Spinal cord (tissue), 9 donors: ENCODE measurements at regions not wholly inside any gene's neighbourhood (a gene's known extent, or its start where the extent isn't known, plus 50 kb on each side); places are given as distances from the start of the nearest gene placed in this dataset.
"Not testable (repeated sequence)": the region's sequence is repeated elsewhere in the genome, so short reads cannot be mapped to it uniquely, and the experiment has no call there.

Experiments used
- DNase-seq, 6 donors: peaks; one replicate each; pipeline versions ENCODE4 v3.0.0 to v3.0.0-alpha.2; 2013 to 2015; ENCODE audit warnings: low spot score in 6 of 6, low read depth in 4 of 6
- H3K27ac ChIP-seq: one replicate; pipeline ENCODE4 v1.5.1; 2013; ENCODE audit warnings: low read depth, low read length, control low read depth
- H3K27me3 ChIP-seq: one replicate; pipeline ENCODE4 v1.6.1; 2013; ENCODE audit warnings: low read length; ENCODE audit not compliant: control insufficient read depth, insufficient read depth
- H3K36me3 ChIP-seq: one replicate; pipeline ENCODE4 v1.6.1; 2013; ENCODE audit warnings: low read length; ENCODE audit not compliant: control insufficient read depth, insufficient read depth
- H3K4me1 ChIP-seq: one replicate; pipeline ENCODE4 v1.6.1; 2013; ENCODE audit warnings: low read length; ENCODE audit not compliant: control insufficient read depth, insufficient read depth
- H3K4me3 ChIP-seq: one replicate; pipeline ENCODE4 v1.5.1; 2013; ENCODE audit warnings: low read depth, low read length, control low read depth
- H3K9me3 ChIP-seq: one replicate; pipeline ENCODE4 v1.6.1; 2013; ENCODE audit warnings: low read length; ENCODE audit not compliant: control insufficient read depth, insufficient read depth
- WGBS: methylation state at CpG from one replicate; pipeline ENCODE4 v1.1.5; 2013; ENCODE audit warnings: missing lambda C conversion rate; ENCODE audit not compliant: insufficient coverage; 5-methylcytosine and 5-hydroxymethylcytosine counted together
- donor health status: healthy.

DNA sequence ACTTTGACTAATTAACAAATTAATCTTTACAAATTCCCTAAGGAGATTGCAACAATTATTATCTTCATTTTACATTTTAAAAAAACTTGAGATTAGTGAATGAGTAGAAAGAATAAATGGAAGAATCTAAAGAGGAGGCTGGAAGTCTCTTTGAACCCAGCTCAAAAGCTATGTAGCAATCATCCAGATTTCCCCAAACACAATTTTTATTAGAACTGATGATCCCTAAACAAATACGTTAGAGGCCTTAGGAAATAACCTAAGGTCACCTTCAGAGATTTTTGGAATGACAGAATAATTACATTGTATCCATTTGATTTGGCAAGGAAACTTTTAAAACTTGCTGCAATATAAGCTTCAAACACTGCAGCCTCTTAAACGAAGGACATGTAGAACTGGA is 242.4 kb upstream of the LYPLAL1 start:
- Histone ChIP-seq H3K9me3 (no peaks in the 10 kb centered on the region), H3K4me1 (no peaks in the 10 kb centered on the region), H3K27me3 (no peaks in the 10 kb centered on the region), H3K4me3 (no peak overlapping the region), H3K27ac (no peak overlapping the region), H3K36me3 (no peaks in the 10 kb centered on the region)
- no CpG with 5 or more reads among the region's 2 CpGs for WGBS
- no peak for DNase-seq

DNA sequence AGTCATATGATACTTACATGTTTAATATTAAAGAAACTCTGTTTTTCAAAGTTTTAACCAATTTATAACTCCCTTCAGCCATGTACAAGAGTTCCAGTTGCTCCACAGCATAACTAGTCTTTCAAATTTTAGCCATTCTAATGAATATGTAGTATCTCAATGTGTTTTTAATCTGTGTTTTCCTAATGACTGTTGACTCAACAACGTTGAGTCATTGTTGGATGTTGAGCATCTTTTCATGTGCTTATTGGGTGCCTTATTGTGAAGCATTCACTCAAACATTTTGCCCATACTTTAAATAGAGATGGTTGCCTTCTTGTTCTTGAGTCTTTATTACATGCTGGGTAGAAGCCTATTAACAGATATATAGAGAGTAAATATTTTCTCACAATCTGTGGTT is 240.2 kb upstream of the LYPLAL1 start:
- no peaks in the 10 kb centered on the region for H3K27me3 ChIP-seq
- no peaks in the 10 kb centered on the region for H3K9me3 ChIP-seq
- no peaks in the 10 kb centered on the region for H3K4me1 ChIP-seq
- no peak overlapping the region for H3K27ac ChIP-seq
- no CpG with 5 or more reads among the region's 1 CpG for WGBS
- no peaks in the 10 kb centered on the region for H3K36me3 ChIP-seq
- DNase-seq, result no peak
- H3K4me3 ChIP-seq, result no peak overlapping the region

- no CpG with 5 or more reads among the region's 2 CpGs for WGBS
- not testable (repeated sequence) for H3K9me3 ChIP-seq, H3K36me3 ChIP-seq, H3K27me3 ChIP-seq, H3K27ac ChIP-seq, H3K4me1 ChIP-seq, H3K4me3 ChIP-seq, DNase-seq
Observed at GRCh38 chr1:218935408-218935807, 238.3 kb upstream of the LYPLAL1 start.

GRCh38 chr1:218938259-218938658 is 235.4 kb upstream of the LYPLAL1 start:
- no peaks in the 10 kb centered on the region for H3K27me3 ChIP-seq
- WGBS, result no CpG with 5 or more reads among the region's 1 CpG
- H3K36me3 ChIP-seq, result no peaks in the 10 kb centered on the region
- H3K4me1 ChIP-seq, result no peaks in the 10 kb centered on the region
- peaks cover 3% of the 10 kb centered on the region for H3K9me3 ChIP-seq
- no peak for DNase-seq
- no peak overlapping the region for H3K27ac ChIP-seq
- no peak overlapping the region for H3K4me3 ChIP-seq

DNA sequence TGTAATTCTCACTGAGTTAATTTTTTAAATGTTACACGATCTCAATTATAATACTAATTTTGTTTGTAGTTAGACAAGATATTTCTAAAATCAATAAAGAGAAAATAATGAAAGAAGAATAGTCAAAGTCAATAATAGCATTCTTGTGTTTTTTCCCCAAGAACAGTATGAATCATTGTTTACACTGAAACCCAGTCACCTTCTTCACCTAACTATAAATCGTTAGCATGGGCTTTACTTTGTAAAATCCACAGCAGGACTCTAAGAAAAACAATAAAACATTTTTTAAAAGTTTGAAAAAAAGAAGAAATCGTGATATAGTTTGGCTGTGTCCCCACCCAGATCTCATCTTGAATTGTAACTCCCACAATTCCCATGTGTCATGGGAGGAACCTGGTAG is 234.6 kb upstream of the LYPLAL1 start:
- Histone ChIP-seq H3K36me3 (no peaks in the 10 kb centered on the region), H3K4me3 (no peak overlapping the region), H3K9me3 (peaks cover 3% of the 10 kb centered on the region), H3K4me1 (no peaks in the 10 kb centered on the region), H3K27me3 (no peaks in the 10 kb centered on the region), H3K27ac (no peak overlapping the region)
- WGBS, result no CpG with 5 or more reads among the region's 3 CpGs
- no peak for DNase-seq

- H3K9me3 ChIP-seq, result peaks cover 3% of the 10 kb centered on the region
- DNase-seq, result peak in 1 of 6 donors; percentile 51
- H3K36me3 ChIP-seq, result no peaks in the 10 kb centered on the region
- no peaks in the 10 kb centered on the region for H3K4me1 ChIP-seq
- H3K4me3 ChIP-seq, result no peak overlapping the region
- no peaks in the 10 kb centered on the region for H3K27me3 ChIP-seq
- WGBS, result 39% methylated on average over 3 of the region's 5 CpGs
- no peak overlapping the region for H3K27ac ChIP-seq
Observed at GRCh38 chr1:218942431-218942830, 231.2 kb upstream of the LYPLAL1 start.

DNA sequence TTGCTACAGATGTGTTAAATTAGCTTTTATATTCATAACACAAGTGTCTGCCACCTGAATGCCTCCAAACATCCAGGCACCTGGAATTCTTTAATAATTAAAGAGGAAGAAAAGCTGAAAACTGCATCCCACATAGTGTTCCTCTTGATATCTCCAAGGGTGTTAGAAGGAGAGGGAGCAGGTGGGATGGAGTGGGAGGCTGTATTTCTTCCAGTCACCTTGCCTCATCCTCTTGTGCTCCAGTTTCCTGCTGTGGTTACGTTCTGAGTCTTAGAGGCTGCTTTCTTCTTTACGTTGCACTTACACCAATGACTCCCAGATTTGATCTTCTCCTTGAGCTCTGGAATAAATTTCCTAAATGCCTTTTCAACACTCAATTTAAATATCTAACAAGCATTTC is 230.3 kb upstream of the LYPLAL1 start:
- Histone ChIP-seq H3K9me3 (peaks cover 3% of the 10 kb centered on the region), H3K36me3 (no peaks in the 10 kb centered on the region), H3K27ac (no peak overlapping the region), H3K4me3 (no peak overlapping the region), H3K27me3 (no peaks in the 10 kb centered on the region), H3K4me1 (no peaks in the 10 kb centered on the region)
- 89% methylated on average over 2 of the region's 2 CpGs for WGBS
- no peak for DNase-seq

DNA sequence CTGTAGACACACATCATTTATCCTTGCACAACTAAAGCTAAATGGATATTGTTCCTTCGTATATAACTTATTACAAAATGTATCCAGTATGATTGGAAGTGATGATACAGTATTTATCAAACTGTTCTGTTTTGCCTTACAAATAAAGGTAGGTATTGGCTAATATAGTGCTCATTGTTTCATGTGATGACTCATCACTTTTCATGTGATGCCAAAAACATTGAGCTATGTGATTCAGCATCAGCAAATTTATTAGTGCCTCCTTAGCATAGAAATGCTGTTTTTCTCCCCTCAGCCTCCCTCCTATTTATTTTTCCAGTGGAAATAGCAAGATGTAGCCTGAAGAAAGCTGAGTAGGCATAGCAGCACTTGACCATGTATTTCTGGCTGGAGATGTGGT is 228.6 kb upstream of the LYPLAL1 start:
- Histone ChIP-seq H3K27ac (no peak overlapping the region), H3K36me3 (no peaks in the 10 kb centered on the region), H3K27me3 (no peaks in the 10 kb centered on the region), H3K4me1 (no peaks in the 10 kb centered on the region), H3K4me3 (no peak overlapping the region), H3K9me3 (peaks cover 3% of the 10 kb centered on the region)
- no peak for DNase-seq
- WGBS, result no CpG with 5 or more reads among the region's 1 CpG

GRCh38 chr1:218946147-218946546 is 227.5 kb upstream of the LYPLAL1 start:
- H3K9me3 ChIP-seq, result no peaks in the 10 kb centered on the region
- no peak overlapping the region for H3K4me3 ChIP-seq
- H3K27me3 ChIP-seq, result no peaks in the 10 kb centered on the region
- no peak overlapping the region for H3K27ac ChIP-seq
- 85% methylated on average over 2 of the region's 2 CpGs for WGBS
- no peaks in the 10 kb centered on the region for H3K4me1 ChIP-seq
- no peak for DNase-seq
- H3K36me3 ChIP-seq, result no peaks in the 10 kb centered on the region

GRCh38 chr1:218948446-218948845 is 225.2 kb upstream of the LYPLAL1 start:
- Histone ChIP-seq H3K4me3 (no peak overlapping the region), H3K9me3 (no peaks in the 10 kb centered on the region), H3K36me3 (no peaks in the 10 kb centered on the region), H3K27ac (no peak overlapping the region), H3K27me3 (no peaks in the 10 kb centered on the region), H3K4me1 (no peaks in the 10 kb centered on the region)
- WGBS, result 89% methylated on average over 2 of the region's 6 CpGs
- DNase-seq, result no peak
